ENCODE measurements at regions not wholly inside any gene's neighbourhood (a gene's known extent, or its start where the extent isn't known, plus 50 kb on each side); places are given as distances from the start of the nearest gene placed in this dataset.
"Not testable (repeated sequence)": the region's sequence is repeated elsewhere in the genome, so short reads cannot be mapped to it uniquely, and the experiment has no call there.

DNA sequence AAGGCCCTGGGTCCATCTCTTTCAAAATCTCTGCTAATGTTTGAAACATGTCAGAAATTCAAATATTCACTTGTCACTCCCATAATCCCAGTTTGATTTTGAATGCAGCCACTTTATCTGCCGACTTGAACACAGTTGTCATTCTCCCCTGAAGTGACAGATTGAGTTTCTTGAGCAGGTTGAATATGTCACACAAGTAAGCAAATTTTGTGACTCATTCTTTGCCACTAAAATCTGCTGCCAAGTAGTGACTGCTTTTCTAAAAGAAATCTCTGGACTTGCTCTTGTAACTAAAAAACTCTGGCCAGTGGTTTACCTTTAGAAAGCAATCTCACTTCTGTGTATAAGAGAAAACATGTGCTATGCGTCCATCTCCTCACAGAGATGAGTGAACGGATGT is 357.1 kb downstream of the LMO7 start:
- no peak for DNase-seq

DNA sequence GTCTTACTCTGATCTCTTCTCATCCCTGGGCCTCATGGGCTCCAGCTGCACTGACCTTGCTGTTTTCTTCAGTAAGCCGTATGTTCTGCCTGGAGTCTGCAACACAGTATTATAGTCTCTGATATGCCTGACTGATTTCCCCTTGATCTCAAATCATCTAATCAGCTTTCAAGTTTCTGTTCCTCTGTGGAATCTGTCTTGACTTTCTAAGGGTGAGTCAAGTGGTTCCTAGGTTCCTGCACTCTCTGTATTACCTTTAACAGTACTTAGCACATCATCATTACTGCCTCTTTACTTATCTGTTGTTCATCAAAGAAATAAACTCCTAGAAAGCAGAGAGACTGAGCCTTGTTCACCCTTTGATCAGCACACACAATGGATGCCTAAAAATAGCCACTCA is 350.7 kb downstream of the LMO7 start:
- DNase-seq = no peak

DNA sequence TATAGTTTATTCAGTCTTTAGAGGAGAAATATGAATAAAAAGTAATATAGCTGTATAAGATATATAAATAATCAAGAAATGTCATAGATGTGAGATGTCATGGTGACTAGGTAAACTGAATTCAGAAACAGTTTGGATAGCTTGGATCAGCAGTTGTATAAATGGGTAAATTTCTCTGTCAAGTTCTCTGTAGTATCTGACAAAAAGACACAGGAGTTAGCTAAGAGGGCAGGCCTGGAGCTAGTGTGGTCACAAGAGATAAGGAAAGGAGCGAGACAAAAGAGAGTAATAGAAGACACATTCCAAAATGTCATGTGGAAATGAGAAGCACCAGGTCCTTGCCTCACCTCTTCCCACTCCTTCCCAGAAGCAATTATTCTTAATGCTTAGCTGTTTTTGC is 349.0 kb downstream of the LMO7 start:
- DNase-seq = peak; percentile 36

DNA sequence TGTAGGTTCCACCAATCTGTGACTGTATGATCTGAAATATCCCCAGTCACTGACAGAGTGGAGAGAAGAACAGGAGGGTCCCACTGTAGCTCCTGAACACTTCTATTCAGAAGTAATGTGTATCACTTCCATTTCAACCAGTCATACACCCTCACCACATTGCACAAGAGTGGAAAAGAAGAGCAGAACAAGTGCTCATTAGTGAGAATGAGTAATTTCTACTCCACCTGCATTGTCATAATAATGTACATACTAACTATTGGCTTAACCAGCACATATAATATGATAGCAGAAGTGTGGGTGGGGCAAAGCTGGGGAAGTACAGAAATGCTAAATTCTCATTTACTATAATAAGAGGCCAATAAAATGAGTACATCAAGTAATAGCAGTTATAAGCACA is 342.7 kb downstream of the LMO7 start:
- no peak for DNase-seq

DNA sequence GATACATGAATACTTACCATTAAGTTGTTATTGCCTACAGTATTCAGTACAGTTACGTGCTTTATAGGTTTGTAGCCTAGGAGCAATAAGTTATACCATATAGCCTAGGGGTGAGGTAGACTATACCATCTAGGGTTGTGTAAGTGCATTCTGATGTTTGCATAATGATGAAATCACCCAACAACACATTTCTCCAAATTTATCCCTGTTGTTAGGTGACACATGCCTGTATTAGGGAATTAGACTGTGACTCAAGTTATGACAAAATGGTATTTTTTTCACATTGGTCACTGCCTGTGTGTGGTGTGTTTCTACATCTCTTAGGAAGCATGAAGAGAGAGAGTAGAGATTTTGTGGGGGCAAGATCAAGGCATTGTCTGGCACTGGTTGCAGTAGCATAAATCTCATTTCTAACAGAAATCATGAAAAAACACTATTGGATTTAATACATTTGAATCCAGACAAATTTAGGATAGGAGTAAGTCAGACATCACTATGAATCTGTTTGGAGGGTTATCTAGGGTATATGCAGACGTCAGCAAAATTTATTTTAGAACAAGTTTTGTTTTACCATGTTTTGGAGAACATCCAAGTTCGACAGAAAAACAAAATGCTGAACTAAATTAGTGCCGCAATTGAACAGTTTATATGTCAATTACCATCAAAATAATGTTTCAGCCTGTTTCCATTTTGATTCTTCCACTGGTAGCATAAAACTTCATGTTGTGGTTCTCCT is 332.1 kb downstream of the LMO7 start:
- DNase-seq = peak; percentile 21

DNA sequence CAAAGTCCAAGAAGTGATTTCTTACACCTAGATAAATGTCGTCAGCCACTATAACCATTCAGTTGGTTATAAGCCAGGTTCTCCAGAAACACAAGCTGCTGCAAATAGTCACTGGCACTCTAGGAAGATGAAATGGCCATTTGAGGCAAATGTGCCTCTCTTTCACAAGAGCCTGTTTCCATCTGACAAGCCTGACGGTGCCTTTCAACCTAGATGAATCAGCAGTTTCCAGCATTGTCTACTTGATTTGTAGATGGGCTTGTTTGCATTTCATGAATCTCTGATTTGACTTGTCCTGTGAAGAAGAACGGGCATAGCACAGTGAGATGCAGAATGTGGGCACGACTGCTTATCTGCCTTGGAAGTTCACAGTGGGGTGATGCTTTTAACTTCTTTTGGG is 327.2 kb downstream of the LMO7 start:
- DNase-seq = no peak

DNA sequence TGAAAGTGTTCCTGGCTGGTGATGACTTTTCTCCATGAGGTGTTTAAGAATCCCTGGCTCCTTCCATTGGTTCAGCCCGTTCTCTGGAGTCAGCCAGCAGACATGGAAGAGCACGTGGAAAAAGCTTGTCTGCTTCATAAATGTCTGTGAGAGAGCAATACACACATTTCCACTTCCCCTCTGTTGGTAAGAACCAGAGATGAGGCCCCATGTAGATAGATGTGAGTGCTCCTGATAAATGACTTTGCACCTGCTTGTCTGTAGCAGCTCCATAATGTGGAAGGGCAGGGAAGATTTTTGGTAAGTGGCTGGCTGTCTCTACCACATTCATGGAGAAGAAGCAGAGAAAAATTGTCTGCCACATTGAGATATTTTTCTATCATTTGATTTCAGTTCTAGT is 325.8 kb downstream of the LMO7 start:
- no peak for DNase-seq

DNA sequence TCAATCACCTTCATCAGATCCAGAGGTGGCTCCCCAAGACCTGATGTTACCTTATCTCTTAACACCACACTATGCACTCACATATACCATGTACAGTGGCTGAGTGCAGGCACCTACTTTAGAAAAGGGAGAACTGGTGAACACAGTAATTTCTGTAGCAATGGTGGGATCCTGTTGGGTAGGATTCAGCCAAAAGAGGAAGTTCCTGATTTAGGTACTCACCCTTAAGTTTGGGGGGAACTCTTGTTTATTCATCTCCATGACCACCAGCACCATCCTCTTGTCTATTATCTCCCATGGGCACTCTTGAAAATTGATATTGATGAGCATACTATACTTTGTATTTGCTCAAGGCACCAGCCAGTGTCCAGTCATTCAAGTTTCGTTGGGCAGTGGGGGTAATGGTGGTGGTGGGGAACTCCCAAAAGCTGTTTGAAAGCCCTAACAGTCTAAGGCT is 324.4 kb downstream of the LMO7 start:
- DNase-seq = no peak

DNA sequence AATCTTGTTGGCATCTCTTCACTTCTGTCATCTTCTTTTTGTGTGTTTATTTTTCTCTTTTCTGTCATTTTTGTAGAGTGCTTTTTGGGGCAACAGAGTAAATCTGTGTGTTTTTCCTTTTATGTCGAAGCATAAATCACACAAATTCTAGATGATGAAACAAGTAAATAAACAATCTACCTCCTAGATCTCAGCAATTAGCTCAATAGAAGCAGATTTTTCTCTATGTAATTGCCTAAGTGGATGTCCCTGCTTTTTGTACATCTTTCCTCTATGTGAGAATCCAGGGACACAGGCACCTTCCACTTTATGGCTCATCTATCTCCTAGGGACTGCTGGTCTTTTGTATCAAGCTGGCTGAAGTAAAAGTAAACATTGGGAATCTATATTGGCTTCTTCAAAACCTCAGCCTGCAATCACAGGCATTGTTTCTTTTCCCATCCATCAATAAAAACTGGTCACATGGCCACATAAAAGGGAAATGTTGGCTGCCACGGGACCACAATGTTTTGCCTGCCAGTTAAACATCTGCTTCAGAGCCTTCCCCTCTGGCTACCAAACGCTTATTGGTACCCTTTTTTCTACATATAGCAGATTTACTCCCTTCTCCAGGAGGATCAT is 323.8 kb downstream of the LMO7 start:
- DNase-seq = no peak

DNA sequence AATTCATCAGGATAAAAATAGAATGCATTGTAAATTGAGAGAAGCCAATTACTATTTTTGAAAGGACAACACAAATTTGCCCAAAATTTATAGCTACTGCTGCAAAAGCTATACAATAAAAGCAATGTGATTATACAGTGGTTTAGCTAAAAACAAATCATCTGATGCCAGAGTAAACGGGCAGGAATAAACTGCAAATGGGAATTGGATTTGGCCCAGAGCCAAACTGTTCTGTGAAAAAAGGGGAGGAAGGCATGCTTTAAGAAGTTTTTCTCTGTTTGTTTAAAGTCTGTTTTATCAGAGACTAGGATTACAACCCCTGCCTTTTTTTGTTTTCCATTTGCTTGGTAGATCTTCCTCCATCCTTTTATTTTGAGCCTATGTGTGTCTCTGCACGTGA is 317.5 kb downstream of the LMO7 start:
- DNase-seq = not testable (repeated sequence)

DNA sequence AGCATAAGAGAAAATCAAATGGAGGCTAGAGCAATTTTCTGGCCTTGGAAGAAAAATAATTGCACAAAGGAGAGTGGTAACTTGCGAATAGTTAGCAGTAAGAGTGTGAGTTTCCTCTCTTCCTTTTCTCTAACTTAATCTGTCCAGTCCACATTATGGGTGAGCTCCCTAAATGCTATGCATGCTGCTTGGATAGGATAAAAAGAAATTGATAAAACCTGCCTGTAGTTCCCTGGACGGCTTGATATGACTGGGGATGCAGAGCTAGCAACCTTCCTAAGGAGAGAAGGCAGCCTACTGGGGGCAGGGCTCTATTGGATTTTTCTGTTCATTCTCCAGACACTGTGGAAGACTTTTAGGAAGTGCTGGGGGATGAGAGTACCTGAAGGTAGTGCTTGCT is 311.3 kb downstream of the LMO7 start:
- no peak for DNase-seq

DNA sequence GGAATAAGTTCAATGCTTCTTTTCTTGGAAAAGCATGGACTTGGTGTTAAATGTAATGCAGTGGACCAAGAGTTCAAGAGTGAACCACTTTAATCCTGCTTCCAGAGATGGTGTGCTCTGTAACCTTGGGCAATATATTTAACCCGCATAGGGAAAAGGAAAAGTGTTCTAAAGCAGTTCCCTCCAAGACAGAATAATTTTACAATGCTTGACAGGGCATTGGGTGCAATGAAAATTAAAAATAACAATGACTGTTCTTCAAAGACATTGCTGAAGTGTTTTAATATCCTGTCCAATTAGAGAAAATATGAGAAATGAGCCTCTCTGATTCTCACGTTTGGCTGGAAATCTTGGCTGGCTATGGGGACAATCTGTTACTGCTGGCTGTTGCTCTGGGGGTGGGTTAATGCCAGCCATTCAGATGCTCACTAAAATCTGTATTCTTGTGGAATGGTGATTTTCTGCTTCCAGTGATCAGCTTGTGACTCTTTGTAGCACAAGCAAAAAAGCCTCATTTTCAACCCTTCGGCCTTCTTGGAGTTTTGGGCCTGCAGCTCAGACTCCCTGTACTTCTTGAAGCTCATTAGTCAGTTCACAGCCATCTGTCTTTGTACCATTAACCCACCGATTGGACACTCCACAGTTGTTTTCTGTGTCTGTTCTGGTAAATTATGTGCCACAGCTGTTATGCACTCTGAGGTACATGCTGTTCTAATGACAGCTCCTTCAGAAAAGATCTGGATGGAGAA is 310.6 kb downstream of the LMO7 start:
- DNase-seq = no peak

DNA sequence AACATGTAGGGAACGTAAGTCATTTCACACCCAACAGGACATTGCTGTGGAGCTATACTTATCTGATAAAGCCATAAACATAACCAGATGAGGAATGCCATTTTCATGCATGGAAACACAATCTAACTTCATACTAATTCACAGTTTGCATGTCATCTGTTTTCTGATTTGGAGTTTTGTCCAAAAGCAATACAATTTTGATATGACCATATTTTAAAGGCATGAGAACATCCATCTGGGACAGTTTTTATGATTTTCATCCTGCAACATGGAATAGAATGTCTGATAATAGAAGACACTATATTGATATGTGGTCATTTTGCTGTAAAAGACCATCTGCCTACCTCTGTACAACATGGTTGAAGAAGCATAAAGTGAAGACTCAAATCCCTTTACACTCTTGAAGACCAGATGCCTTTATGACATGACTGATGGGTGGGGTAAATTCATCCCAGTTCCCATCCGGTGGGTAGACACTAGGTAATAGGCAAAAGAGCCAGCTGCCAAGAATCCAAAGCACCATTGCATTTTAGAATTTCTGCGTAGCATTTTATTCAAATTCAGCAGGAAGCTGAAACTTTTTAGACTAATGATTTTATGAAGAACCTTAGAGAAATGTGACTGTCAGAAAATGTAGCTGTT is 309.8 kb downstream of the LMO7 start:
- DNase-seq = no peak

DNA sequence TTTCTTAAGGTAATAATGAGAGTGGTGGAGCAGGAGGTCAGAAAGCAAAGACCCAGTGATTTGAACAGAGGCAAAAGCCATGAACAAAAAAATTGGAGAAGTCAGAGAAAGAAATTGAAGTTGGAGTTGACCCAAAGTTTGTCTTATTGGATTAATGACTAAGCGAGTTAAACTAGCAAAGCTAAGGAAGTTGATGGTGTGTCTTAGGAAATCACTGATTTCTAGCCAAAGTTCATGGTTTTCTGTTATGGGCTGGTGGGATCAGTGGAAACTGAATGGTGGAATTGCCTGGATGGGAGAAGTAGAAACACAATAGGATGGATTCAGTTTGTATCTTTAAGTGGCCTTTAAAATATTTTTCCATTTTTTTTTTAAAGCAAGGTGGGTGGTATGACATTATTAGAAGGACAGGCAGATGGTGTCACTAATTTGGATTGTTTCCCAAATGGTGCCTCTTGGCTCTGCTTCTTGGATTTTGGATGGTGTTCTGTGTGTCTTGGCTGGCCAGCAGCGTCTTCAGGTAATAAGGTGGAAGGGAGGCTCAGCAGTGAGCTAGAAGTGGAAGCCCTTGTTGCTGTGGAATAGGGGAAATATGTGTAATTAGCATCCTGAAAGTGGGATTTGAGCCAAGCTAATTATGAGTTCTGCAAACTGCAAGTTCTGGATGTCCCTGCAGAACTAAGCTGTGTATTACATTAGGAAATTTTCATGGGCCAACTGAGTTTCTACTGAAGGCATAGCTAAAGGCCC is 302.9 kb downstream of the LMO7 start:
- DNase-seq = no peak

DNA sequence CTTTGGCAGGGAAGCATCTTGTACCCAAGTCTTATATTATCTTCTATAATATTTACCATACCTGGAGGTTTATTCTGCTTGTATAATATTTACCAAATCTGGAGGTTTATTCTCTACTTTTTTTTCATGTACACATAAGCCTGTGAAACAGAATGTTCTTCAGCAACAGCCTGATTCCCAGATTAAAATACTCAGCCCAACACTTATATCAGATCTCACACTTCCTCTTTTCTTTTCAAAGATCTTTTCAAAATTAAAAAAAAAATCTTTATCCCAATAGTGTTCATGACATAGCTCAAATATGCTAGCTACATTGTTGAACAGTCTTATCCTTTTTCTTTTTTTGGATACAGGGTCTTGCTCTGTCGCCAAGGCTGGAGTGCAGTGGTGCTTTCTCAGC is 300.7 kb downstream of the LMO7 start:
- DNase-seq = no peak

DNA sequence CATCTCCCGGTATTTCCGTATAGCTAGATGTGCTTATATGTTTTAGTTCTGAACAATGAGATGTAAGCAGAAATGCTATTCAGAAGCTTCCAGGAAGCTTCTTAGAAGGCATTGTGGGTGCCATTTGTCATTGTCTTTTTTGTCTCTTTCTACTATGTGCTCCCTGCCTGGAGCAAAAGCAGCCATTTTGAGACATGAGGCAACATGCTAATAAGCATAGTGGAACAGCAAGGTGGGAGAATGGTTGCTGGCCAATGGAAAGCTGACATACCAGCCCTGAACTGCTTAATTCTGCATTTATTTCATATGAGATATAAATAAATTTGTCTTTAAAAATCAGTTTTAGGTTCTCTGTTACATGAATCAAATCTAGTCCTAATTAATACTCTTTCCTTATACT is 299.7 kb downstream of the LMO7 start:
- no peak for DNase-seq

DNA sequence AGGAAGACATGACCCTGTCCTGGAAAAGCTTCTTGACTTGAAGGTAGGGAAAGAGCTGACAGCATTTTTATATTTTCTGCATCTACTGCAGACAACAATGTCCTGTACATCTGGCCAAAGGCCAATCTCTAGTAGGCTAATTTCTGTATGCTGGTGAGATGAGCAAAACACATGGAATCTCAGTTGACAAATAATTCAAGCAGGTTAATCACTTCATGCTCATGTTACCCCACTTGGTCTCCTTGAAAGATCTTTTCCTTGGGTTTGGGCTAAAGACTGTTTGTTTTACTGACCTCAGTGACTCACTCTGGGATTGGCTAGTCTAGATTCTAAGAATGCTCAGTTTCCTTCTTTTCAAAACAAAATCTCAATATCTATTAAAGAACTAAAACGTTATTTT is 298.8 kb downstream of the LMO7 start:
- DNase-seq = peak; percentile 7

DNA sequence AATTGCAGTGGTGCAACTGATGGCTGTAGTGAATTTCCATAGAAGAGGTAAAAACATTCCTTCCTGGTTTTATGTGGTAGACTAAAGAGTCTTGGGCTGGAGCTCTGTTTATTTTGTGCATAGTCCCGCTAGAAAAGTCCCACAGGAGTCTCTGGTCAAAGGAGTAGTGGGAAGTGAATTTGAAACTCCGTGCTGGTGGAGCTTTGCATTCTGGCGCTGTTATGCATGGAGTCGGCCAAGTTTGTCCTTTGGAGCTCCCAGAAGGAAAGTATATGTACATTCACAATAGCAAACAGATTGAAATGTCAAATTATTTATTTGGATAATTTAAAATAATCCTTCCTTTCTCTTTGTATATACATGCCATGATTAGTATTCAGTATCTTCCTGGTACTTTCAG is 296.5 kb downstream of the LMO7 start:
- no peak for DNase-seq

DNA sequence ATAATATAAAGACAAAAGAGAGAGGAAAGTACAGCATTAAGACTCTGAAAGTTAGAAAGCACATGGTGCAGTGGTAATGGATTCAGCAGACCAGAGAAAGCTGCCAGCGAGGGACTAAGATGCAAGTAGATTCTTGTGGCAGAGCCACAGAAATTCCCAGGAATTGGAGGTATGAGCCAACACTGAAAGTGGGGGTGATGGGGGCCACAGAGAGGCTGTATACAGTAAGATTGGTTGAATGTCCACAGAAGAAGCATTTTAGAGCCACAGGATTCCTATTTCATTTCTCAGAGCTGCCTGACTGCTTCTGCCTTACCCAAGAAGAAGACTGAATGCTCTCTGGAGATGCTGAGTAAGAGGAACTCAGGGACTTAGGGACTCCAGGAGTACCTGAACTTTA is 295.0 kb downstream of the LMO7 start:
- no peak for DNase-seq

DNA sequence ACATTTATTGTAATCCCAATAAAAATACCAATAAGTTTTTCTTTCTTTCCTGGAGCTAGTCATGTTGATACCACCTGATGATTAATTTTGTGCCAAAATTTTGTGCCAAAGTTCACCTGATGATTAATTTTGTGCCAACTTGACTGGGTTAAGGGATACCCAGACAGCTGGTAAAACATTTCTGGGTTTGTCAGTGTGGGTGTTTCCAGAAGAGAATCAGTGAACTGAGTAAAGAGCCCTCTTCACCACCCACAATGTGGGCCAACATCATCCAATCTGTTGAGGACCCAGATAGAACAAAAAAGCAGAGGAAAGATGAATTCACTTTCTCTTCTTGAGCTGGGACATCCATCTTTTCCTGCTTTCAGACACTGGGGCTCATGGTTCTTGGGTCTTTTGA is 292.9 kb downstream of the LMO7 start:
- no peak for DNase-seq

DNA sequence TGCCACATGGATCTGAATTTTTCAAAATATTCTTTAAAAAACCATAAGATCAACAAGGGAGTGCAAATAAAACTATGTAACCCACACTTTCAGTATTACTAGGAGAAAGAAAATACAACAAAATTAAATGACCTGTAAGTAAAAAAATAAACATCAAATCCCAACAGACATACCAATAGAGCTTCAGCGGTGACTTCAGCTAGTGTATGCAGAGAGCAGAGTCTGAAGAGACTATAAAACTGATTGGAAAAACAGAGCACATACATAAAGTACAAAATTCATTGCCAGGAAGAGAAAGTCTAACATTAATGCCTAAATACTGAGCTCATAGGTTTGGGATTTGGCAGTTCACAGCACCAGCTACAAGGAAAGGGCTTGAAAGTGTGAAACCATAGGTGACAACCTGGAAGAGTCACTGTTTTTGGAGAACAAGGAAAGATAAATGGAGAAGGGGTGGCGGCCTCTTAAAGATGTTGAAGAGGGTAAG is 291.1 kb downstream of the LMO7 start:
- DNase-seq = no peak

DNA sequence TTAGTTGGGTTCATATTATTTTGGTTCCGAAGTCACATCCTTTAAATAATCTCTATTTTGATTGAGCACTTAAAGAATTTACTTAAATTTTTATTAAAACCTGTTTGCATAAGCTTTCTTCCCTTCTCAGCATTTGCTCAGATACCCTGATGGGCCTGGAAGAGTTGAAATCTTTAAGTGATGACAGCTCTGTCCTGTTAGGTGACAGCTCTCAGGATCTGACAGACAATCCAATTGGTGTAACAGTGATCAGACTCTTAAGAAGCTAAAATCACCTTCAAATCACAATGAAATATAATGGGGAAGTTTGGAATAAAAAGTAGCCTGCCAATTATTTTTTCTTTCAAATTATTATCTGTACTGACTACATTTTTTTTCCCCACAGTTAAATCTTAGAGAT is 284.4 kb downstream of the LMO7 start:
- no peak for DNase-seq
